ENCODE measurements at regions not wholly inside any gene's neighbourhood (a gene's known extent, or its start where the extent isn't known, plus 50 kb on each side); places are given as distances from the start of the nearest gene placed in this dataset.

- no peak for TF ChIP-seq CTCF (IDR thresholded peaks at IDR 0.05; ENCODE audit: insufficient read depth, low read length, severe bottlenecking)
- no peak for FAIRE-seq
- H3K4me3 ChIP-seq (ENCODE audit: low read depth, low read length): no peak overlapping the region
- no peaks in the 10 kb centered on the region for H3K36me3 ChIP-seq (ENCODE audit: control insufficient read depth, insufficient read depth, low read length)
- no peaks in the 10 kb centered on the region for H3K27me3 ChIP-seq (ENCODE audit: control insufficient read depth, insufficient read depth, low read length)
- no peak for DNase-seq (ENCODE audit: low read depth)
Measured at GRCh38 chr5:2607598-2607997, 143.9 kb downstream of the IRX2 start.

DNA sequence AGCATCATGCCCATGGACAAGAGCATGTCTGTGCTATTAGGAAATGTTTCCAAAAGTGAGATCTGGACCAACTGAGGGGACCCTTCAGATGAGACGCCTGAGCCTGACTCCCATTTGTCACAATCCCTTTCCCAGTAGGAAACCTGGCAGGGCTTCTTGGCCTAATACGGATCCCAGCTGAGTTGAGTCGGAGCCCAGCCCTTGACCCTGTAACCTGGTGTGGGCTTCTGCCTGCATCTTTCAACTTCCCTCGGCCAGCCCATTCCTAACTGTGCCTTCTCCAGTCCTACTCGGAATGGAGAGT, 148.3 kb downstream of the IRX2 start:
- TF ChIP-seq CTCF (IDR thresholded peaks at IDR 0.05; ENCODE audit: insufficient read depth, low read length, severe bottlenecking): no peak
- DNase-seq (ENCODE audit: low read depth) (no peak), FAIRE-seq (no peak)
- Histone ChIP-seq H3K36me3 (ENCODE audit: control insufficient read depth, insufficient read depth, low read length) (no peaks in the 10 kb centered on the region), H3K27me3 (ENCODE audit: control insufficient read depth, insufficient read depth, low read length) (no peaks in the 10 kb centered on the region), H3K4me3 (ENCODE audit: low read depth, low read length) (no peak overlapping the region)

DNA sequence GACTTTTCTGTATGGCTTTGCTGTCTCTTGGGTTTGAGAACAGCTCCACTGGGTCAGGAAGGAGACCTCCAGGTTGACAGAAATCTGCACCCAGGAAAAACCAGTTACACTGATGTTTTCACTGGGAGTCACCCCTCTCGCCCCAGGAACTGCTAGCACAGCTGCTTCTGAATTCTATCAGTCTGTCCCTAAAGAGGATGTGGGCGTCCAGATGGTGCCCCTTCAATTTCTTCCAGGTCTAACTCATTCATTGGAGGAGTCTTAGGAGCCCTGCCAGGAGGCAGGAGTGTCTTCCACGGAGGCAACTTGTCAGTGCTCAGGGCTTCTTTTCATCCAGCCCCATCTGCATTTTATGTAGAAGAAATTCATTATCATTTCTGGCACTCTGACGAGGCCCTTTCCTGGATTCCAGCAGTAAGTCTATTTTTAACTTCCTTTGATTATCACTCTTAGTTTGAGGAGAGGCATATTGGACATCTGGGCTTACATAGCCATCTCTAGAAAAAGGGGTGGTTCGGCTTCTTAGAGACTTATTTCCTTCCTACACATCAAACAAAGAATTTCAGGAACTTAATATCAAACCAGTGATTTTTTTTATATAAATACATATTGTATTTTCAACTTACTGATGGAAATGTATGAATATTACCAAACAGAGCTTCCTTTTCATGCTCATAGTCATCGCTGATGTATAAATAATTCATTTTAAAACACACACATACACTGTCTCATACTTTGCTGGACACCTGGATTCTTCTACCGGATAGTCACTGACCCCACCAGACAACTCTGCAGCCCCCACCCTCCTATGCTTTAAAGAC, 148.8 kb downstream of the IRX2 start:
- Histone ChIP-seq H3K4me3 (ENCODE audit: low read depth, low read length) (no peak overlapping the region), H3K27me3 (ENCODE audit: control insufficient read depth, insufficient read depth, low read length) (no peaks in the 10 kb centered on the region), H3K36me3 (ENCODE audit: control insufficient read depth, insufficient read depth, low read length) (no peaks in the 10 kb centered on the region)
- no peak for FAIRE-seq
- no peak for TF ChIP-seq CTCF (IDR thresholded peaks at IDR 0.05; ENCODE audit: insufficient read depth, low read length, severe bottlenecking)
- DNase-seq (ENCODE audit: low read depth): no peak

DNA sequence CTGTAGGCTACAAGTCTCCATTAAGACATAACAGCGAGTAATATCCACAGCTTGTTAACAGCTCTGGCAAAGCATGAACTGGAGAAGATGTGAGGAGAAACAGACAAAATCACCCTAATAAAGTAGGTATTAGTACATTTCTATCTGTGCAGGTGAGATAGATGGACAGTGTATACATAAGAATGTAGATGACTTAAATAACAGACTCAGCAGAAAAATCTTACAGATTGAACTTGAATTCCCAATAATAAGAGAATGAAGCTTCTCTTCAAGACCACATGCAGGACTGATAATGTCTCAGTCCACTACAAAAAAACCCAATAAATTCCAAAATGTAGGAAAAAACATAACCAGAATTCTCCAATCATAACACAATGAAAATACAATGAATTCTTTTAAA, 153.0 kb downstream of the IRX2 start:
- DNase-seq (ENCODE audit: low read depth): no peak
- FAIRE-seq: no peak
- Histone ChIP-seq H3K27me3 (ENCODE audit: control insufficient read depth, insufficient read depth, low read length) (no peaks in the 10 kb centered on the region), H3K4me3 (ENCODE audit: low read depth, low read length) (no peak overlapping the region), H3K36me3 (ENCODE audit: control insufficient read depth, insufficient read depth, low read length) (no peaks in the 10 kb centered on the region)
- no peak for TF ChIP-seq CTCF (IDR thresholded peaks at IDR 0.05; ENCODE audit: insufficient read depth, low read length, severe bottlenecking)

- no peak overlapping the region for H3K4me3 ChIP-seq (ENCODE audit: low read depth, low read length)
- TF ChIP-seq CTCF (IDR thresholded peaks at IDR 0.05; ENCODE audit: insufficient read depth, low read length, severe bottlenecking): no peak
- H3K27me3 ChIP-seq (ENCODE audit: control insufficient read depth, insufficient read depth, low read length): no peaks in the 10 kb centered on the region
- FAIRE-seq (no peak), DNase-seq (ENCODE audit: low read depth) (no peak)
- H3K36me3 ChIP-seq (ENCODE audit: control insufficient read depth, insufficient read depth, low read length): no peaks in the 10 kb centered on the region
Measured at GRCh38 chr5:2594701-2595100, 156.8 kb downstream of the IRX2 start.

GRCh38 chr5:2592766-2593165, 158.7 kb downstream of the IRX2 start:
- no peaks in the 10 kb centered on the region for H3K27me3 ChIP-seq (ENCODE audit: control insufficient read depth, insufficient read depth, low read length)
- H3K4me3 ChIP-seq (ENCODE audit: low read depth, low read length): no peak overlapping the region
- DNase-seq (ENCODE audit: low read depth) (no peak), FAIRE-seq (no peak)
- no peaks in the 10 kb centered on the region for H3K36me3 ChIP-seq (ENCODE audit: control insufficient read depth, insufficient read depth, low read length)
- TF ChIP-seq CTCF (IDR thresholded peaks at IDR 0.05; ENCODE audit: insufficient read depth, low read length, severe bottlenecking): no peak
